ENCODE measurements at regions not wholly inside any gene's neighbourhood (a gene's known extent, or its start where the extent isn't known, plus 50 kb on each side); places are given as distances from the start of the nearest gene placed in this dataset.
"Not testable (repeated sequence)": the region's sequence is repeated elsewhere in the genome, so short reads cannot be mapped to it uniquely, and the experiment has no call there.

DNA sequence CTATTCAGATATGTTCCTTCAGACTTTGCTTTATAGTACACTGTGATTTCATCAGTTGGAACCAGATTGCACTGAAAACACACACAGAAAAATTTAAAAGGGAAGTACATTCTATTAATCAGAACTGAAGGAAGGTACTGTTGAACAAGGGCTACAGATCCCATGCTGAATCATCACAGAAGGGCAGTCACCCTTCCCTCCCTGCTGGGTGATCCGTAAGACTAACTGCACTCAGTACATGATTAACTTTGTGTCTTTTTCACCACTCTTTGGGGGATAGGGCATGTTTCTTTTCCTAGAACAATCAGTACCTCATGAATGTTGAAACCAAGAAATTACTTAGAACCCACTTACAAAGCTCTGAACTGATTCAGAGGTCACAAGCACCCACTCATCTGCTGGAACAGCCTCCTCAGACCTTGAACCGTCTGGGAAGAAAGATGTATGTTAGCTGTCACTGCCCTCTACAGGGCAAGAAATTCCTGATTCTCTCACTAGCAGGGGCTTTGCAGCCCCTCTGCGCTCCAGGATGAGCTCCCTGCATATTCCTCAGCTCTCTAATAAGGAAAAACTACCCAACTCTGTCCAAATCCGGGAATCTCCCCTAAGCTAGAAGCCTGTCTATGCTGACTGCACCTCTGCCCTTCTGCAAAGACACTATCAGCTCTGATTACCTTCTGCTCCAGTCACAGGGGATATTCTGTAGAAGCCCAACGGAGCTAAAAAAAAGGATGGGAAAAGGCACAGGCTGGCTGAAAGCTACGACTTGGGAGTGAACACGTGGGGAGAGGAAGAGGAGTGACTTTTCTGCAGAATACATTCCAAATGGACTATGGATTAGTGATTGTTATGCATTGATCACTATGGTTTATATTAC, 51.0 kb downstream of the IARS1 start:
- DNase-seq: no peak

GRCh38 chr9:92236915-92237314, 56.6 kb downstream of the IARS1 start:
- no peak for DNase-seq

DNA sequence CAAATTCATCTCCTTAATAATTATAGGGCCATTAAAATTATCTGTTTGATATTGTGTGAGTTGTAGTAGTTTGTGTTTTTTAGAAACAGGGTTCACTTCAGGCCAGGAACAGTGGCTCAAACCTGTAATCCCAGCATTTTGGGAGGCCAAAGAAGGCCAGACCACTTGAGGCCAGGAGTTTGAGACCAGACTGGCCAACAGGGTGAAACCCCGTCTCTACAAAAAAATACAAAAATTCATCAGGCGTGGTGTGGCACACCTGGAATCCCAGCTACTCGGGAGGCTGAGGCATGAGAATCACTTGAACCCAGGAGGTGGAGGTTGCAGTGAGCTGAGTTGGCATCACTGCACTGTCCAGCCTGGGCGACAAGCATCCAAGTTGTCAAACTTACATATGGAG, 57.0 kb downstream of the IARS1 start:
- DNase-seq: no peak

- no peak for DNase-seq
Measured at GRCh38 chr9:92234514-92234913, 59.0 kb downstream of the IARS1 start.

- DNase-seq: no peak
Measured at GRCh38 chr9:92232190-92232589, 61.3 kb downstream of the IARS1 start.

GRCh38 chr9:92228628-92229027, 64.9 kb downstream of the IARS1 start:
- DNase-seq: no peak

DNA sequence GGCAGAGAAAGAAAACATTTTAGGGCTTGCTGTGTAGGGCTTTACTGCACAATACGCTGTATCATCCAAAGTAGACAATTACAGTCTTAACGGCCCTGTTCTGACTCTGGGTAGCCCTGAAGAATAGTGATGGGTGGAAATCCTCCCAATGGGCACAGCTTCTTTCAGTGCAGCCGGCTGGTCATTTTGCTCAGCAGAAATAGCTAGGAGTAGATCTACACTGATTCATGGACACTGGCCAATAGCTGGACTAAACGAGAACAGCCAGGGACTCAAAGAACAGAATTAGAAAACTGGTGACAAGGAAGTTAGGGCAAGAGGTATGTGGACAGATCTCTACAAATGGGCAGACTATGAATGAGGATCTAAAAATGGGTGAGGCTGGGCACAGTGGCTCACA, 69.3 kb downstream of the IARS1 start:
- DNase-seq: no peak

DNA sequence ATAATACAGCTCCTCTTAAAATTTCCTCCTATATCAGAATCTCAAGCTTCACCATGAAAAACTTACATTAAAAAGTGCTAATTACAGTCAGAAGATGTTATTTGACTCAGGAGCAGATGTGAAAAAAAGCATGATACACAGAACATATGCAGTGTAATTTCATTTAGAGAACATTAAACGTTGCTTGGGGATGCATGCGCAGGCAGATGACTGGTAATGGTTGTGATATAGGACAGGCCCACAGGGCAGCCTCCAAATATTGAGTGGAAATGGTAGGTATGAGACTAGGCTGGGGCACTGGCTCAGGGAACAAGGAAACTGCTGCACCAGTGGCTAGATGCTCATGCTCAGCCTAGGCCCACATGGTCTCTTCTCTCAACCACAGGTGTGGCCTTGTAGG, 69.7 kb downstream of the IARS1 start:
- DNase-seq: no peak

DNA sequence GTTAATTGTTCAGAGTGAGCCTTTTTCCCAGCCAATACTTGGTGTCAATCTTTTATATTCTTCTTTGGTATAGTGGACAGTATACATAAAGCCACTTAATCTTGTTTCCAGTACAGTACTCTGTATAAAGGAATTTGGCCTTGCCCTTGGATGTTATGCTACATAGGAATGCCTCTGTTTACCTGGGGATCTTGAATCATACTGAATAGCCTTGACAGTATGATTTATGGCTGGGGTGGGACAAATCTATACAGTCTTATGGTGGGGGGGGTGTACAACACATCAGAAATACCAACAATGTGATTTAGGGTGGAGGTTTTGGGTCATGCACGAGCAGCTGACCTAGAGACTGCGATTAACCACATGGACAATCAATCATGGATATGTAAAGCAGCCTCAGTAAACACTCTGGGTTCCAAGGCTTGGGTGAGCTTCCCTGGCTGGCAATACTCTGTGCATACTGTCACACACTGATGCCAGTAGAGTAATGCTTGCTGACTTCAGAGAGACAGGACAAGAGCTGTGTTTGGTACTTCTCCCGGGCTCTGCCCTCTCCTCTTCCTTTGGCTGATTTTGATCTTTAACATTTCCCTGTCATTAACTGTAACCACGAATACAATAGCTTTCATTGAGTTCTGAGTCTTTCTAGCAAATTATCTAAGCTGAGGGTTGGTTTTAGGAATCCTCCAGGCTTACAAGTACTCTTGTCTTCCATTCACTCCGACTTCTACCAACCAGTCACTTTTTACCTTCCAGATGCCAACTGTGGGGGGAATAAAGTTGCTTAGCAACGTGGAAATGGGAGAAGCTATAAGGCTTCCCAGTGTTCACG, 84.6 kb downstream of the IARS1 start:
- DNase-seq: no peak

DNA sequence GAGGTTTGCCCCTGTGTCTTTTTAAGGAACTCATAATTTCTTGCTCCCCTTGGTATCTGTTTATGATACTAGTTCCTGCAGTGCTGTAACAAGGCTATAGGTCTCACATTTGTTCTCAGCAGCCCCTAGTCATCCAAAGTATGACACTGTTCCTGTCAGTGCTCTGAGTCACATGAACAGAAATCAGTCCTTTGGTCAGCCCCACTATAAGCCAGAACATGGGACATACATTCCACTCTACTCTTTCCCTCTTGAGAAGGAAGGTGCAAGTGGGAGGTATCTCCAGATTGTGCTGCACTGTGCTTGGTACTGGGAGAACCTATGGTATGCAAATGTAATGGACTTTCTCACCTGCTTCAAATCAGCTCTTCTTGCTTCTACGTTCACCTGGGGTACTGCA, 87.0 kb downstream of the IARS1 start:
- peak; percentile 51 for DNase-seq

DNA sequence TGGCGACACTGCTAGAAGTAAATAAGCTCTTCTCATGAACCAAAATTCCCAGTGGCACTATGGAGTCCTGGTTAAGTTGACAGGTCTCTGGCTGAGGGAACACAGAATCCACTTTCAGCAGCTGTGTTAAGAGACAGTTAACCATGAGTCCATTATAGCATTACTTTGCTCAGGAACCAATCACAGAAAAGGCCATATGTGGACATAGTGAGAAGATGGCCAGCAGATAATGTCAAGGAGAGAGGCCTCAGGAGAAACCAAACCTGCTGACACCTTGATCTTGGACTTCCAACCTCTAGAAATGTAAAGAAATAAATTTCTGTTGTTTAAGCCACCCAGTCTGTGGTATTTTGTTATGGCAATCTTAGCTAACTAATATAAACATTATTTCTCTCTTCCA, 88.7 kb upstream of the SPTLC1 start:
- not testable (repeated sequence) for DNase-seq

- not testable (repeated sequence) for DNase-seq
Measured at GRCh38 chr9:92198237-92198636, 83.0 kb upstream of the SPTLC1 start.

DNA sequence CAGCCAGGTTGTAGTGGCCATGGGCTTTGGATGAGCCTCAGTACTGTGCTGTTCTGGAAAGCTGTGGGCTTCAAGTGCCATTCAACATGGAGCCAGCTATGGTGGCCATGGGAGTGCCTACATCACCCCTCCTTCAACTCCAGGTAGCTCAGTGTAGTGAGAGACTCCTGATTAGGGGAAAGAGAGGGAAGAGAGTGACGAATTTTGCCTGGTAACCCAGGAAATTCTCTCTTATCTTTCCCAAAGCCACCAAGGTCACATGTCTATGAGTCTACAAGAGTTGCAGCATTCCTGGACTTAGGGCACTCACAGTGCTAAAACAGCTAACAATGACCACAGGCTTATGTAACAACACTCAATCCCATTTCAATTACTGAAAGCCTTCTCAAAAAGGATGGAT, 81.7 kb upstream of the SPTLC1 start:
- DNase-seq: no peak

GRCh38 chr9:92196400-92196799, 81.2 kb upstream of the SPTLC1 start:
- no peak for DNase-seq

DNA sequence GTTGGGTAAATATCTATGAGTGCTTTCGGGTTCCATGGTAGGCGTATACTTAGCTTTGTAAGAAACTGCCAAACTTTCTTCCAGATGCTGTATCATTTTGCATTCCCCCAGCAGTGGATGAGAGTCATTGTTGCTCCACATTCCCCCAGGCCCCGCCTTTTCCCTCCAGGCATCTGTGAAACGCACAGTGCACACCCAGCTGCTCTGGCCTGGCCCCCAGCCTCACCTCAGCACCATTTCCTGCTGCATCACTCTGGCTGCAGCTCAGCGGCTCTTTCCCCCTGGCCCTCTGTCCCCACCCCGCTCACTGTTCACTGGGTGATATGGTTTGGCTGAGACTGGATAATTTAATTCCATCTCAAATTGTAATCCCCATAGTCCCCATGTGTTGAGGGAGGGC, 76.6 kb upstream of the SPTLC1 start:
- no peak for DNase-seq

GRCh38 chr9:92190536-92190790, 75.2 kb upstream of the SPTLC1 start:
- DNase-seq: no peak

GRCh38 chr9:92189782-92190535, 74.7 kb upstream of the SPTLC1 start:
- no peak for DNase-seq

- no peak for DNase-seq
Measured at GRCh38 chr9:92188969-92189781, 74.0 kb upstream of the SPTLC1 start.

- peak; percentile 59 for DNase-seq
Measured at GRCh38 chr9:92187989-92188714, 72.9 kb upstream of the SPTLC1 start.

GRCh38 chr9:92187390-92187789, 72.2 kb upstream of the SPTLC1 start:
- DNase-seq: peak; percentile 42

- DNase-seq: peak; percentile 35
Measured at GRCh38 chr9:92186631-92187030, 71.4 kb upstream of the SPTLC1 start.

DNA sequence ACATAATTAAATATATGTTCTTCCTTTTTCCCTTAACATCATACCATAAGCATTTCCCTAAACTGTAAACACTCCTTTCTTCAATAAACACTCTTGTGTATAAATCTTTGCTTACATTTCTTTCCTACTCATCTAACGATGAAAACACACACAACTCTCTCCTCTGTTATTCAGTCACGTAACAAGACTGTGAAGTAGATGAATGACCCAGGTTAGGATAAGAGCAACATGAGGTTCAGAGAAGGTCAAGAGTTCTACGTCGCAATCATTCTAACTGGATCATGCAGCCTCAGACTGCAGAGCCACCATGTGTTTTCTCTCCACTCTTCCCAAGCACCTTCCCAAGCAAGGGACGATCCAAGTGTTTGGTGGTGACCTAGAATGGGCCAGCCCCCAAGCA, 70.5 kb upstream of the SPTLC1 start:
- no peak for DNase-seq
